ENCODE measurements at regions not wholly inside any gene's neighbourhood (a gene's known extent, or its start where the extent isn't known, plus 50 kb on each side); places are given as distances from the start of the nearest gene placed in this dataset.
A peak's percentile ranks its signal among the peaks of the same experiment; 100 is the strongest.

DNA sequence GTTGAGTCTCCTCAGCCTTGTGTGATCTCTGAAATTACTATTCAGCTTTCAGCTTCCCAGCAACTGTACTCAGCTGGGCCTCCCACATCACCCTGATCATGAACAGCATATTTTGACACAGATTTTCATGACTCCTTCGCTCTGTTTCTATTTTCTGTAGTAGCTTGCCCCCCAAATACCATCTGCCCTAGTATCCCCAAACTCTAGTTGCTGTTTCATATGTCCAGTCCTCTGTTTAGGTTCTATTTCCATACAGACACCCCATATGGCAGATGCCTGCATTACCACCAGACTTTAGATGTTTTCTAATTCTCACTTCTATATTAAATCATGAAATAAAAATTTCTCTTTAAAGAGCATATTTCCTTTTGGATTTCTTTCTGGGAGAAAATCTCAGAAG lies 217.2 kb upstream of the ARPP21 start:
- BruUV-seq (replicated peaks) = no TSS peak

More for the DNA sequence above, 217.2 kb upstream of the ARPP21 start:
- Histone ChIP-seq H3K9me1 (replicated peaks; ENCODE audit: control insufficient read depth, extremely low read depth, insufficient read depth, low read length) (no peaks in the 10 kb centered on the region), H3K9ac (replicated peaks; ENCODE audit: extremely low read depth, insufficient read depth, low read length) (no peak overlapping the region), H3K4me2 (ENCODE audit: insufficient read depth, low read length) (peak overlapping the region; percentile 62), H3K79me2 (ENCODE audit: control insufficient read depth, insufficient read depth, low read length) (no peaks in the 10 kb centered on the region), H3K27ac (ENCODE audit: insufficient read depth, low read depth, low read length) (no peak overlapping the region), H3K27me3 (ENCODE audit: control insufficient read depth in 2 of 2, insufficient read depth in 2 of 2, low read length in 2 of 2) (peaks cover 21 to 23% of the 10 kb centered on the region in 2 experiments), H2AFZ (ENCODE audit: low read depth, low read length) (no peak overlapping the region), H3K4me3 (replicated peaks in 1 of 3; ENCODE audit: insufficient read depth in 1 of 3, low read depth in 1 of 3, low read length in 3 of 3) (no peak overlapping the region), H3K9me3 (replicated peaks; ENCODE audit: control insufficient read depth, insufficient read depth, low read length) (no peaks in the 10 kb centered on the region), H3K36me3 (ENCODE audit: control insufficient read depth in 2 of 2, extremely low read depth in 1 of 2, insufficient read depth in 2 of 2, low read length in 2 of 2) (no peaks in the 10 kb centered on the region), H3K4me1 (ENCODE audit: control insufficient read depth, extremely low read depth, insufficient read depth, low read length) (peaks cover 16% of the 10 kb centered on the region), H4K20me1 (replicated peaks; ENCODE audit: control insufficient read depth, extremely low read depth, insufficient read depth, low read length) (no peaks in the 10 kb centered on the region)
- DNase-seq (ENCODE audit: low read depth, low spot score) (no peak), FAIRE-seq (no peak)
- intact Hi-C loops (cut with micrococcal nuclease) = loop anchor here (2.0 to 5.0 kb wide), 3 partner anchors 85 to 101 kb away; no protein-coding TSS in a partner anchor
- dilution Hi-C loops (cut with MboI; ENCODE audit: extremely low pct_ligation_motif_present, low sequenced_read_pairs) = no loop called here
- ChIA-PET CTCF (interaction anchor here (1.8 kb wide), 1 partner anchor 511 kb away, joined by 4 read pairs; no protein-coding TSS in a partner anchor), POLR2A (no interaction called here)
- TF ChIP-seq, protein P1, sequence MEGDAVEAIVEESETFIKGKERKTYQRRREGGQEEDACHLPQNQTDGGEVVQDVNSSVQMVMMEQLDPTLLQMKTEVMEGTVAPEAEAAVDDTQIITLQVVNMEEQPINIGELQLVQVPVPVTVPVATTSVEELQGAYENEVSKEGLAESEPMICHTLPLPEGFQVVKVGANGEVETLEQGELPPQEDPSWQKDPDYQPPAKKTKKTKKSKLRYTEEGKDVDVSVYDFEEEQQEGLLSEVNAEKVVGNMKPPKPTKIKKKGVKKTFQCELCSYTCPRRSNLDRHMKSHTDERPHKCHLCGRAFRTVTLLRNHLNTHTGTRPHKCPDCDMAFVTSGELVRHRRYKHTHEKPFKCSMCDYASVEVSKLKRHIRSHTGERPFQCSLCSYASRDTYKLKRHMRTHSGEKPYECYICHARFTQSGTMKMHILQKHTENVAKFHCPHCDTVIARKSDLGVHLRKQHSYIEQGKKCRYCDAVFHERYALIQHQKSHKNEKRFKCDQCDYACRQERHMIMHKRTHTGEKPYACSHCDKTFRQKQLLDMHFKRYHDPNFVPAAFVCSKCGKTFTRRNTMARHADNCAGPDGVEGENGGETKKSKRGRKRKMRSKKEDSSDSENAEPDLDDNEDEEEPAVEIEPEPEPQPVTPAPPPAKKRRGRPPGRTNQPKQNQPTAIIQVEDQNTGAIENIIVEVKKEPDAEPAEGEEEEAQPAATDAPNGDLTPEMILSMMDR (IDR thresholded peaks at IDR 0.05; ENCODE audit: extremely low read depth in 1 of 2, insufficient read depth in 1 of 2, low read depth in 1 of 2, low read length in 2 of 2) = no peak
- TF ChIP-seq EZH2 (IDR thresholded peaks at IDR 0.05; ENCODE audit: borderline replicate concordance, low read depth, low read length, severe bottlenecking) = no peak
- TF ChIP-seq, protein P2, sequence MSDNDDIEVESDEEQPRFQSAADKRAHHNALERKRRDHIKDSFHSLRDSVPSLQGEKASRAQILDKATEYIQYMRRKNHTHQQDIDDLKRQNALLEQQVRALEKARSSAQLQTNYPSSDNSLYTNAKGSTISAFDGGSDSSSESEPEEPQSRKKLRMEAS (IDR thresholded peaks at IDR 0.05; ENCODE audit: insufficient read depth, insufficient read length) = no peak

Measured in endothelial cell of umbilical vein (primary cell).